ACHN (cell line): ENCODE measurements at regions not wholly inside any gene's neighbourhood (a gene's known extent, or its start where the extent isn't known, plus 50 kb on each side); places are given as distances from the start of the nearest gene placed in this dataset.

Experiments used
- DNase-seq: peaks from one replicate; pipeline ENCODE4 v3.0.0-alpha.2; 2015
- in situ Hi-C: cut with HindIII; loops from 2 replicates; pipeline ENCODE4 v1.10.0; 2017; ENCODE audit warnings: low sequenced_read_pairs, low pct_ligation_motif_present, low pct_unique_long_range_greater_than_20kb

- in situ Hi-C loops: no loop called here
- no peak for DNase-seq
Observed at GRCh38 chr22:47329727-47330650, 567.5 kb downstream of the TBC1D22A start.

- DNase-seq: no peak
- in situ Hi-C loops: no loop called here
Observed at GRCh38 chr22:47328550-47329243, 566.2 kb downstream of the TBC1D22A start.

GRCh38 chr22:47327241-47327640 lies 564.8 kb downstream of the TBC1D22A start:
- DNase-seq: no peak
- in situ Hi-C loops: no loop called here

GRCh38 chr22:47325249-47325648 lies 562.8 kb downstream of the TBC1D22A start:
- no peak for DNase-seq
- in situ Hi-C loops: no loop called here

GRCh38 chr22:47324435-47324990 lies 562.1 kb downstream of the TBC1D22A start:
- in situ Hi-C loops: no loop called here
- no peak for DNase-seq

GRCh38 chr22:47323518-47323917 lies 561.1 kb downstream of the TBC1D22A start:
- in situ Hi-C loops: no loop called here
- DNase-seq: no peak

GRCh38 chr22:47322854-47323253 lies 560.4 kb downstream of the TBC1D22A start:
- no peak for DNase-seq
- in situ Hi-C loops: no loop called here

- in situ Hi-C loops: no loop called here
- no peak for DNase-seq
Observed at GRCh38 chr22:47320560-47320959, 558.1 kb downstream of the TBC1D22A start.

- DNase-seq: no peak
- in situ Hi-C loops: no loop called here
Observed at GRCh38 chr22:47318041-47318737, 555.7 kb downstream of the TBC1D22A start.

GRCh38 chr22:47315862-47316419 lies 553.5 kb downstream of the TBC1D22A start:
- in situ Hi-C loops: no loop called here
- no peak for DNase-seq

- in situ Hi-C loops: no loop called here
- no peak for DNase-seq
Observed at GRCh38 chr22:47310601-47311000, 548.2 kb downstream of the TBC1D22A start.

GRCh38 chr22:47309946-47310345 lies 547.5 kb downstream of the TBC1D22A start:
- in situ Hi-C loops: no loop called here
- DNase-seq: no peak

GRCh38 chr22:47309476-47309875 lies 547.0 kb downstream of the TBC1D22A start:
- no peak for DNase-seq
- in situ Hi-C loops: no loop called here

GRCh38 chr22:47308886-47309285 lies 546.4 kb downstream of the TBC1D22A start:
- DNase-seq: no peak
- in situ Hi-C loops: no loop called here

GRCh38 chr22:47307822-47308221 lies 545.4 kb downstream of the TBC1D22A start:
- no peak for DNase-seq
- in situ Hi-C loops: no loop called here

- DNase-seq: no peak
- in situ Hi-C loops: no loop called here
Observed at GRCh38 chr22:47307326-47307725, 544.9 kb downstream of the TBC1D22A start.

GRCh38 chr22:47304854-47305253 lies 542.4 kb downstream of the TBC1D22A start:
- no peak for DNase-seq
- in situ Hi-C loops: no loop called here

GRCh38 chr22:47304191-47304831 lies 541.9 kb downstream of the TBC1D22A start:
- no peak for DNase-seq
- in situ Hi-C loops: no loop called here
